ENCODE measurements at regions not wholly inside any gene's neighbourhood (a gene's known extent, or its start where the extent isn't known, plus 50 kb on each side); places are given as distances from the start of the nearest gene placed in this dataset.

- no peak for TF ChIP-seq CTCF (IDR thresholded peaks at IDR 0.05)
- no peak for TF ChIP-seq POLR2A (IDR thresholded peaks at IDR 0.05)
Measured at GRCh38 chr1:238649200-238649599, 737.2 kb upstream of the CHRM3 start.
